Posterior cingulate gyrus (tissue), 11 donors: ENCODE measurements at regions not wholly inside any gene's neighbourhood (a gene's known extent, or its start where the extent isn't known, plus 50 kb on each side); places are given as distances from the start of the nearest gene placed in this dataset.

Experiments
- DNase-seq, 10 donors: peaks; one replicate each; pipeline versions ENCODE4 v3.0.0 to v3.0.0-alpha.2; 2020 to 2021; ENCODE audit warnings: mixed read lengths in 3 of 10
- intact Hi-C: fragments of 100-400 bp; cut with DNase I; formaldehyde crosslinking; loops from one replicate; pipeline ENCODE4 v1.15.1; 2023

- no peak for DNase-seq
- intact Hi-C loops: no loop called here
Measured at GRCh38 chr20:6942266-6942665, 174.8 kb downstream of the BMP2 start.

- no peak for DNase-seq
- intact Hi-C loops: no loop called here
Measured at GRCh38 chr20:6944292-6944691, 176.8 kb downstream of the BMP2 start.

GRCh38 chr20:6953611-6954010 is 186.1 kb downstream of the BMP2 start:
- intact Hi-C loops: no loop called here
- DNase-seq: no peak

GRCh38 chr20:6954219-6954618 is 186.7 kb downstream of the BMP2 start:
- no peak for DNase-seq
- intact Hi-C loops: no loop called here

- DNase-seq: no peak
- intact Hi-C loops: no loop called here
Measured at GRCh38 chr20:6956056-6956455, 188.6 kb downstream of the BMP2 start.

GRCh38 chr20:6956574-6956973 is 189.1 kb downstream of the BMP2 start:
- no peak for DNase-seq
- intact Hi-C loops: no loop called here

DNA sequence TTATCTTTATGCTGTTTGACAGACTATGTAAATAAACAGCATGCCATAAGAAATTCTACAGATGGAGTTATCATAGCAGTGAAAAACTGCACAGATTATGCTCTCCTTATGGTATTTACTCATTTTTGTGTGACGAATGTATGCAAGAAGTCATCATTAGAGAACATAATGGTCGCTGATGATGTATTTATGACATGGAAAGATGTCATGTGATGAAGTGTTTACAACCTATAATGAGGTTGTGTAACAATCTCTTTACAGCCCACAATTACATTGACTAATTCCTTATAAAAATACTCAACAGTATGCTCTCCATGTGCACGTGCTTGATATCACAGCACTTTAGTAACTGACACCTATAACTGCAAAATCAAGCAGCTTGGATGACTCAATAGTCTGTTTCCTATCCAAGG is 192.4 kb downstream of the BMP2 start:
- intact Hi-C loops: no loop called here

DNA sequence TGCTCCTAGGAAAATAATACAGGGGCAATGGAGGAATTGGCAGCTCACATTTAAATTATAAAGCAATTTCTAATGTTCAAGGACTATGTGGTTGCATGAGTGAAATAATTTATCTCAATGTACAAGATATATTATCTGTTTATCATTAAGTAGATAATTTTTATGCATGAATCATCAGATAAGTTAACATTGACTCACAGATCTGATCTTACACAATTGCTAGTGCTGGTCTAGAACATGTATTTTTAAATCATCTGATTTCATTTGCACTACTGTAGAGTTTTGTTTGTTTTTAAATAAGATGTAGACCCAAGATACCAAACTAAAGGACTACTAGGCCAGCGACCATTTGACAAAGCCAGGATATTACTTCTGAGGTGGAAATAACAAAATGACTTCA is 199.2 kb downstream of the BMP2 start:
- DNase-seq: no peak
- intact Hi-C loops: no loop called here

More for the DNA sequence above, 192.4 kb downstream of the BMP2 start:
- DNase-seq: no peak

- intact Hi-C loops: no loop called here
- no peak for DNase-seq
Measured at GRCh38 chr20:6974838-6975237, 207.4 kb downstream of the BMP2 start.

GRCh38 chr20:6975311-6975710 is 207.8 kb downstream of the BMP2 start:
- no peak for DNase-seq
- intact Hi-C loops: no loop called here

- intact Hi-C loops: no loop called here
- no peak for DNase-seq
Measured at GRCh38 chr20:6976106-6976900, 208.8 kb downstream of the BMP2 start.

GRCh38 chr20:6979621-6980020 is 212.1 kb downstream of the BMP2 start:
- intact Hi-C loops: no loop called here
- no peak for DNase-seq

GRCh38 chr20:6993011-6993410 is 225.5 kb downstream of the BMP2 start:
- intact Hi-C loops: no loop called here
- no peak for DNase-seq

DNA sequence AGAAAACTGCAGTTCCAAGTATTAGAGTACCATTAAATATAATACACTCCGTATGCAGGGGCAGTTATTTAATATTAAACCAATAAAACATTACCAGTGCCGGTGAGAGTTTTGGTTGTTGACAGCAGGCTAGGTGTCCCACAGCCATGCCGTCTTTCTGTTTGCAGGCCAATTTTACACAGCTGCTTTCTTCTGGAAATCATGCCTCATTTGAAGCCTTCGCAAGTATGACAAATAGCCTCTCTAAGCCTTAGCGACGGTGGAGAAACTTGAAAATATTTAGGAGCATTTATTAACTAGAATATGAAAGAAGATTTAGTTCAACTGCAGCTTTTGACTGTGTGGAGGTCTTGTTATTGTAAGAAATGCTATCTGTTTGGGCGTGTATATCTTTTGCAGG is 226.0 kb downstream of the BMP2 start:
- DNase-seq: no peak
- intact Hi-C loops: no loop called here

DNA sequence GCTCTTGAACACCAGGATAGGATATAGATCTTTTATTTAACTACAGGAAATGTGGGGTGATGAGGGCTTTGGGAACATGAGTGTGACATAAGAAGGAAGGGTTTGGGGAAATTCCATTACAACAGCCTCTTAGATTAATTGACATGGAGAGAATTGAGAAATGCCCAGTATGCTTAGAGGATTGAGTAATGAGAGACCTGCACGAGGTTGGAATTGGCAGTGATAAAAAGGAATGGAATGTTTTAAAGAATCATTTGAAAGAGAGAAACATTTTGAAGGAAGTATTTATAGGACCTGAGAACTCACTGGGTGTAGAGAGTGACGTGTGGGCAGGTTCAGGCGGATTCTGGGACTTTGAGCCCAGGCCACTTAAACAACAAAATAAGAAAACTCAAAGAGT is 227.0 kb downstream of the BMP2 start:
- intact Hi-C loops: no loop called here
- DNase-seq: no peak

DNA sequence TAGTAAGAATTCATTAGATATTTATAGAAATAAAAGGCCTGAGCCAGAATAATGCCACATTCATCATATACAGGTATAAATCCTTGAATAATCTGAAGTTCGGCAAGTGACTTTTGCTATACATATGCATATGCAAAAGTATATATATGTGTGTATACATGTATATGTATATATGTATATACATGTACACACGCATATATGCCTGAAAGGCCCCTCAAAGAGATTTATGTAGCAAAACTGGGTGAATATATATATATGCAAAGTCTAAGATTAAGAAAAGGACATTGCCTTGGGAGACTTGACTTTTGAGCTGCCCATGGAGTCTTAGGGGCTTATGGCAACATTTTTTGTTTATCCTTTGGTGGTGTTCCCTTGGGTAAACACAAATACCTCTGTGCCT is 231.4 kb downstream of the BMP2 start:
- intact Hi-C loops: no loop called here
- DNase-seq: no peak

DNA sequence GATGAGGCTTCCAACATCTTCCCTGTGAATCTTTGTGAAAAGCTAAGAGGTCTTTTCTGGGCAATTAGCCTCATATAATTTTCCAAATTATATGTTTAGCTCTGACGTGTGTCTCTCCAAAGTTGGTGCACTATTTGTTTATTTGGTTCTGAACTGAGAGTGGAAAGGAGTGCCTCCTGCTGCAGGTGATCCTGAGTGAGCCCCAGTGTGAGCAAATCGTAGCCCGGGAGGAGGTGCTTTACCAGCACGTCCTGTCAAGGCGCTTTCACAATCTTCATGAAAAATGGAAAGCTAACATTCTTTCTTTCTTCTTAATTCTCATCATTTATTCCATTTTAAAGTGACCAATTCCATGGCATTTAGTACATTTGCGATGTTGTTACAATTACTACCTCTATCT is 231.9 kb downstream of the BMP2 start:
- intact Hi-C loops: no loop called here
- no peak for DNase-seq

DNA sequence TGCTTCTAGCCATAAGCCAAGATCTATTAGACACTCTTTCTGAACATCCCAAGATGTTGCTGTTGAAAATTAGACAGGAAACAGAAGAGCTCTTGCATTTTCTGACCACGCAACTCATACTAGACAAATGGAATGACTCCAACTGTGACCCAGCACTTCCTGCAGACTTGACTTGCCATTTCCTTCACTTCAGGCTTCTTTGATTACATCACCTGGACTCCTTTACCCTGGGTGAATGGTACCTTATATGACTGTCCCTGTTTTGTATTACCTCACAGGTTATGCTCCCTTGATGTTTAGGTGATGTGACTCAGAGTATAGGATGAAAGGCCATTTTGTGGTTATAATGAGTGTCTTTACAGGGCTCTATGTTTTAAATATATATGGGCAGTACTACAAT is 236.1 kb downstream of the BMP2 start:
- no peak for DNase-seq
- intact Hi-C loops: no loop called here

GRCh38 chr20:7004801-7005200 is 237.3 kb downstream of the BMP2 start:
- intact Hi-C loops: no loop called here
- no peak for DNase-seq

- DNase-seq: no peak
- intact Hi-C loops: no loop called here
Measured at GRCh38 chr20:7010527-7010926, 243.0 kb downstream of the BMP2 start.

GRCh38 chr20:7015257-7015656 is 247.8 kb downstream of the BMP2 start:
- no peak for DNase-seq
- intact Hi-C loops: no loop called here

GRCh38 chr20:7022597-7022996 is 255.1 kb downstream of the BMP2 start:
- intact Hi-C loops: no loop called here
- no peak for DNase-seq

GRCh38 chr20:7025635-7026034 is 258.1 kb downstream of the BMP2 start:
- DNase-seq: no peak
- intact Hi-C loops: no loop called here
